B cell (primary cell): ENCODE measurements at regions not wholly inside any gene's neighbourhood (a gene's known extent, or its start where the extent isn't known, plus 50 kb on each side); places are given as distances from the start of the nearest gene placed in this dataset.

ENCODE experiments used
- ATAC-seq: fragments of 200-7000 bp; cut with Tn5 transposase; one replicate; pipeline ENCODE4 v1.10.0; 2021; ENCODE audit warnings: low read depth, mild to moderate bottlenecking, moderate number of reproducible peaks, moderate library complexity
- CTCF ChIA-PET: fragments of 350-600 bp; sonication (Branson Sonifier 250); formaldehyde crosslinking; loops from one replicate; lab custom pipeline; 2021; ENCODE audit warnings: antibody characterized with exemption, inconsistent platforms; lab: Charles Lee
- POLR2A ChIA-PET: fragments of 350-600 bp; sonication (Branson Sonifier 250); formaldehyde crosslinking; loops from one replicate; lab custom pipeline; 2021; ENCODE audit warnings: antibody characterized with exemption; lab: Charles Lee
- DNase-seq: peaks from one replicate; pipeline ENCODE4 v3.0.0; 2013
- H2AFZ ChIP-seq: 2 replicates; pipeline ENCODE4 v1.6.1; 2012; ENCODE audit warnings: mild to moderate bottlenecking, low read depth, low read length; ENCODE audit not compliant: insufficient read depth, poor library complexity, severe bottlenecking
- H3K27ac ChIP-seq, 2 donors: 1 replicate in 1 of 2; 2 replicates in 1 of 2; pipeline ENCODE4 v1.5.1; 2012 to 2013; ENCODE audit warnings: low read length in 2 of 2, mild to moderate bottlenecking in 2 of 2, moderate library complexity in 1 of 2
- H3K27me3 ChIP-seq, 4 experiments: fragments of 200-600 bp in 1 of 4; sonication (generic) in 1 of 4; replicated peaks in 1 of 4; 1 replicate in 2 of 4; 2 replicates in 2 of 4; pipeline versions ENCODE4 v1.6.1 to v1.7.0; 2013 to 2016; ENCODE audit warnings: low read length in 3 of 4, mild to moderate bottlenecking in 2 of 4, mixed read lengths in 1 of 4, moderate library complexity in 1 of 4; ENCODE audit not compliant: insufficient read depth in 4 of 4, control insufficient read depth in 3 of 4; ENCODE audit errors: control extremely low read depth in 1 of 4
- H3K36me3 ChIP-seq, 2 experiments: replicated peaks in 1 of 2; 1 replicate in 1 of 2; 2 replicates in 1 of 2; pipeline versions ENCODE4 v1.6.1 to v1.7.1; 2013; ENCODE audit warnings: low read length in 1 of 2; ENCODE audit not compliant: insufficient read depth in 2 of 2, control insufficient read depth in 1 of 2; ENCODE audit errors: control extremely low read depth in 1 of 2, extremely low read depth in 1 of 2
- H3K4me1 ChIP-seq, 2 donors: fragments of 200-600 bp in 1 of 2; sonication (generic) in 1 of 2; 1 replicate in 1 of 2; 2 replicates in 1 of 2; pipeline versions ENCODE4 v1.5.1 to v1.6.1; 2013 to 2017; ENCODE audit warnings: low read length in 2 of 2; ENCODE audit not compliant: control insufficient read depth in 2 of 2, insufficient read depth in 2 of 2
- H3K4me2 ChIP-seq: replicated peaks from 2 replicates; pipeline ENCODE3; 2012; ENCODE audit warnings: mild to moderate bottlenecking, low read depth, low read length; ENCODE audit not compliant: poor library complexity, severe bottlenecking
- H3K4me3 ChIP-seq, 5 experiments: fragments of 200-600 bp in 1 of 5; sonication (generic) in 1 of 5; 1 replicate in 3 of 5; 2 replicates in 2 of 5; pipeline versions ENCODE4 v1.5.1 to v1.7.0; 2011 to 2016; ENCODE audit warnings: low read length in 4 of 5, mild to moderate bottlenecking in 4 of 5, low read depth in 2 of 5, control low read depth in 1 of 5, moderate library complexity in 1 of 5; ENCODE audit not compliant: insufficient read depth in 1 of 5; ENCODE audit errors: control extremely low read depth in 1 of 5, extremely low read depth in 1 of 5
- H3K79me2 ChIP-seq: fragments of 200-600 bp; sonication (generic); one replicate; pipeline ENCODE4 v1.6.0; 2016; ENCODE audit warnings: low read length; ENCODE audit not compliant: control insufficient read depth, insufficient read depth
- H3K9ac ChIP-seq: fragments of 200-600 bp; sonication (generic); 2 replicates; pipeline ENCODE4 v1.6.1; 2017; ENCODE audit warnings: mild to moderate bottlenecking, low read length, moderate library complexity
- H3K9me3 ChIP-seq, 3 donors: one replicate each; pipeline versions ENCODE4 v1.6.1 to v1.7.1; 2013; ENCODE audit warnings: low read length in 2 of 3; ENCODE audit not compliant: control insufficient read depth in 2 of 3, insufficient read depth in 1 of 3; ENCODE audit errors: control extremely low read depth in 1 of 3
- H4K20me1 ChIP-seq: 2 replicates; pipeline ENCODE4 v1.6.0; 2012; ENCODE audit warnings: mild to moderate bottlenecking, low read length; ENCODE audit not compliant: insufficient read depth, control insufficient read depth, poor library complexity, severe bottlenecking
- H3K27ac Mint-ChIP-seq: one replicate; pipeline ENCODE4 v1.8.0; 2021; ENCODE audit warnings: mixed read lengths
- H3K27me3 Mint-ChIP-seq: one replicate; pipeline ENCODE4 v1.8.0; 2021; ENCODE audit warnings: mixed read lengths
- H3K4me1 Mint-ChIP-seq: one replicate; pipeline ENCODE4 v1.8.0; 2021; ENCODE audit warnings: mixed read lengths
- H3K4me3 Mint-ChIP-seq: one replicate; pipeline ENCODE4 v1.8.0; 2021; ENCODE audit warnings: mixed read lengths
- H3K9me3 Mint-ChIP-seq: one replicate; pipeline ENCODE4 v1.8.0; 2022; ENCODE audit warnings: mixed read lengths; ENCODE audit not compliant: insufficient read depth
- CTCF ChIP-seq: fragments of 200-600 bp; IDR thresholded peaks from one replicate; pipeline ENCODE4 v1.8.0; 2022; ENCODE audit warnings: antibody characterized with exemption, mild to moderate bottlenecking
- EZH2 ChIP-seq: IDR thresholded peaks from 2 replicates; pipeline ENCODE4 v1.6.1; 2012; ENCODE audit warnings: borderline replicate concordance, low read depth, mild to moderate bottlenecking, moderate library complexity, low read length; ENCODE audit not compliant: insufficient read depth, poor library complexity, severe bottlenecking
- WGBS: methylation state at CpG from one replicate; pipeline ENCODE4 v1.1.5; 2013; ENCODE audit warnings: missing lambda C conversion rate; ENCODE audit not compliant: insufficient coverage; 5-methylcytosine and 5-hydroxymethylcytosine counted together
- intact Hi-C: fragments of 100-400 bp; cut with micrococcal nuclease; formaldehyde crosslinking; loops from one replicate; pipeline ENCODE4 v1.10.0; 2022

- Histone ChIP-seq H2AFZ (no peak overlapping the region), H3K4me3 (no peak overlapping the region), H3K27me3 (no peaks in the 10 kb centered on the region), H3K36me3 (no peaks in the 10 kb centered on the region), H3K4me2 (no peak overlapping the region), H3K27ac (no peak overlapping the region), H3K79me2 (no peaks in the 10 kb centered on the region), H3K9ac (no peak overlapping the region), H3K9me3 (no peaks in the 10 kb centered on the region), H3K4me1 (no peaks in the 10 kb centered on the region), H4K20me1 (no peaks in the 10 kb centered on the region)
- Mint-ChIP-seq H3K9me3 (no peaks in the 10 kb centered on the region), H3K27me3 (peaks cover 5% of the 10 kb centered on the region), H3K4me1 (peaks cover 5% of the 10 kb centered on the region), H3K27ac (no peak overlapping the region), H3K4me3 (no peak overlapping the region)
- no peak for DNase-seq
- intact Hi-C loops, result no loop called here
- TF ChIP-seq CTCF (no peak), EZH2 (no peak)
- CTCF ChIA-PET, result no interaction called here
- POLR2A ChIA-PET, result no interaction called here
- ATAC-seq, result no peak
- 97% methylated on average over 4 of the region's 5 CpGs for WGBS
Measured at GRCh38 chr2:148594216-148594615, 50.3 kb upstream of the EPC2 start.
